ENCODE measurements at regions not wholly inside any gene's neighbourhood (a gene's known extent, or its start where the extent isn't known, plus 50 kb on each side); places are given as distances from the start of the nearest gene placed in this dataset.
"Not testable (repeated sequence)": the region's sequence is repeated elsewhere in the genome, so short reads cannot be mapped to it uniquely, and the experiment has no call there.

DNA sequence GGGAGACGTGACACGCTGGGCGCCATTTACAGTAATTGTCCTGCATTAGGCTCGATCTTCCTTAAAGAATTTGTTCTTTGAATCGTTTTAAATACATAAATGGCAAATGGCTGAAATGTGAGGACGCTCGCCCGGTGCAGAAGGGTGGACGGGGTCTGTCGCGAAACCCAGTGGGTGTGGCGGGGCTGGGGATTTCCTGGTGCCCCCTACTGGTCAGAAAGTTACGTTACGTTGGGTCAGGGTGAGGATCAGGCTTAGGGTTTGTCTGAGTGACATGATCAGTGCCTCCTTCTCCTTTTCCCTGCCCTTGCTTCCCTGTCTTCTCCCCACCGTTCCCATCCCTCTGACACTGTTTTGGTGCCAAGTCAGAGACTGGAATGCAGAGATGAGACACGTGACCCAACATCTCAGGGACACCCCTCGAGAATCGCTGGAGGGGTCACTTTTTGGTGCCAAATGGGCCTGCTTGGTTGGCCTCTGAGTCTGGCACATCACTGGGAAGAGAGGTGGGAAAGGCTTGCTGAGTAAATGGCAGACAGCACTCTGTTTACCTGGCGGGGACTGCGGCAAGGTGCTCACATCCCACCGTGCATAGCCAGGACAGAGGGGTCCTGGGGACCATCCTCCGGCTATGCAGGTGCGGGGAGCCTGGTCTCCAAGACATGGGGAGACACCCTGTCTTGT, 1107.6 kb downstream of the BRD1 start:
- Histone ChIP-seq H3K4me1 (ENCODE audit: insufficient read depth, low read length) (no peaks in the 10 kb centered on the region), H3K9ac (ENCODE audit: low read length) (no peak overlapping the region), H3K36me3 (ENCODE audit: insufficient read depth, low read length) (no peaks in the 10 kb centered on the region), H3K27ac (ENCODE audit: low read depth, low read length) (no peak overlapping the region), H3K27me3 (ENCODE audit: control insufficient read depth in 1 of 2, insufficient read depth in 2 of 2, low read length in 2 of 2) (no peaks in the 10 kb centered on the region), H3K4me3 (ENCODE audit: low read depth in 1 of 2, low read length in 2 of 2) (no peak overlapping the region), H3K9me3 (ENCODE audit: low read length) (no peaks in the 10 kb centered on the region)

DNA sequence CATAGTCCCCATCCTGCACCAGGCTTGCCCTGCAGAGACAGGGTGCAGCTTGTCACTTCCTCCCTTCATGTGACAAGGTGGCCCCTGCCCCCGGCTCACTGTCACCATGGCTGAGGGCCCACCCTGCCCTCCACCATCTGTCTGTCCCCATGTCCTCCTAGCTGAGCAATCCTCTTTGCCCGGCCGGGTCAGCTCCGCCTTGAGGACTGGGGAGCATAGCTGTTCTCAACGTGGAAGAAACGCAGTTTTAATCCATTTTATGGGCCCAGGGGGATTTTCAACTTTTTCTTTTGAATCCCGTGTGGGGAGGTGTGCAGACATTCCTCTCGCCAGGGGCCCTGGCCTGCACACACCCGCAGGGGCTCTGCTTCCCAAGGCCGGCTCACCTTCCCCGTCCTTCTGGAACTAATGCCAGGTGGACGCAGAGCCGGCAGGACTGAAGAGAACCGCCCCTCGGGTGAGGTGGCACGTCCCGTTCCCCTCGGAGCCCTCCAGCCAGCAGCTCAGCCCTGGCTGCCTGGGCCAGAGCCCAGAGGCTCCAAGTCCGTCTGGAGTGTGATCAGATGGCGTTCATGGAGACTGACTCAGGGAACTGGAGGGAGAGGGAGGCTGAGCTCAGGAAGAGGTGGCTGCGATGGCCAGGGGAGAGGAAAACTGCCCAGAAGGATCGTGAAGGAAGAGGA, 1108.7 kb downstream of the BRD1 start:
- H3K27me3 ChIP-seq (ENCODE audit: control insufficient read depth in 1 of 2, insufficient read depth in 2 of 2, low read length in 2 of 2): no peaks in the 10 kb centered on the region

DNA sequence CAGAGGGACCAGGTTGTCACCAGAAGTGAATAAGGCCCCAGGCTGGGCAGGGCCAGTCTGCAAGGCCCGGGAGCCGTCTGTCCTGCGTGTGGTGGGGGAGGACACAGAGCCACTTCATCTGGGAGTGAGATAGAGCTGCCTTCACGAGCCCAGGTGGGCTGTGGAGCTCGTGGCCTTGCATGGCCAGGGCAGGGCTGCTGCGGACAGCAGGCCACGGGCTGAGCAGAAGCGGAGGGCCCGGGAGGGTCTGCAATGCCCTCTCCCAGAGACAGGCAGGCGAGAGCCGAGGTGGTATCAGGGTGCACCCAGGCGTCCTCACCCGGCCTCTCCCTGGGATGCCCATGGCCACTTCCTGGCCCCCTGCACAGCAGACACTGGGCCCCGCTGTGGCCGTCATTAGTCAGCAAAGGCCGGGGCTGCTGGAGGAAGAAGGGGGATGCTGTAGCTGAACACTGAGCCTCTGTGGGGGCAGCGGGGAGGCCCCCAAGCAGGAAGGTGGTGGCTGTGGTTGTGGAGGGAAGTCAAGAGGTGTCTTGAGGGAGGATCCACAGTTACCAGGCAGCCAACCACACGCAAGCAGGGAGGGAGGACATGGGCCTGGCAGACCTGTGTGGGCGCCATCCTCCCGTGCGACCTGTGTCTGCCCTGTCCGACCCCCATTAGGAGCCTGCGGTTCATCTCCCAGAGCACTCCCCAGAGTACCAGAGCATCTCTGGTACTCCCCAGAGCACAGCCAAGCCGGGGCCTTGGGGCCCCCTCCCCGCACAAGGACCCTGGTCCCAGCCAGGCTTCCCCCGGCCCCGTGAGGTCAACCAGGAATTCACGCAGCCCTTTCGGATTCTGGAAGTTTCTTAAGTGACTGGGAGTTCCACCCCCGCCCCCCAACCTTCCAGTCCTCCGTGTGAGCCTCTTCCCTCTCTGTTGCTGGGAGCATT, 1109.5 kb downstream of the BRD1 start:
- no peak overlapping the region for H3K9ac ChIP-seq (ENCODE audit: low read length)
- H3K4me3 ChIP-seq (ENCODE audit: low read depth in 1 of 2, low read length in 2 of 2): no peak overlapping the region
- H3K27me3 ChIP-seq (ENCODE audit: control insufficient read depth in 1 of 2, insufficient read depth in 2 of 2, low read length in 2 of 2): no peaks in the 10 kb centered on the region
- H3K9me3 ChIP-seq (ENCODE audit: low read length): no peaks in the 10 kb centered on the region
- H3K36me3 ChIP-seq (ENCODE audit: insufficient read depth, low read length): no peaks in the 10 kb centered on the region
- no peak overlapping the region for H3K27ac ChIP-seq (ENCODE audit: low read depth, low read length)
- H3K4me1 ChIP-seq (ENCODE audit: insufficient read depth, low read length): no peaks in the 10 kb centered on the region

More for the DNA sequence above, 1108.7 kb downstream of the BRD1 start:
- H3K36me3 ChIP-seq (ENCODE audit: insufficient read depth, low read length): no peaks in the 10 kb centered on the region
- no peak overlapping the region for H3K4me3 ChIP-seq (ENCODE audit: low read depth in 1 of 2, low read length in 2 of 2)
- H3K27ac ChIP-seq (ENCODE audit: low read depth, low read length): no peak overlapping the region
- no peaks in the 10 kb centered on the region for H3K4me1 ChIP-seq (ENCODE audit: insufficient read depth, low read length)
- no peaks in the 10 kb centered on the region for H3K9me3 ChIP-seq (ENCODE audit: low read length)
- H3K9ac ChIP-seq (ENCODE audit: low read length): no peak overlapping the region

DNA sequence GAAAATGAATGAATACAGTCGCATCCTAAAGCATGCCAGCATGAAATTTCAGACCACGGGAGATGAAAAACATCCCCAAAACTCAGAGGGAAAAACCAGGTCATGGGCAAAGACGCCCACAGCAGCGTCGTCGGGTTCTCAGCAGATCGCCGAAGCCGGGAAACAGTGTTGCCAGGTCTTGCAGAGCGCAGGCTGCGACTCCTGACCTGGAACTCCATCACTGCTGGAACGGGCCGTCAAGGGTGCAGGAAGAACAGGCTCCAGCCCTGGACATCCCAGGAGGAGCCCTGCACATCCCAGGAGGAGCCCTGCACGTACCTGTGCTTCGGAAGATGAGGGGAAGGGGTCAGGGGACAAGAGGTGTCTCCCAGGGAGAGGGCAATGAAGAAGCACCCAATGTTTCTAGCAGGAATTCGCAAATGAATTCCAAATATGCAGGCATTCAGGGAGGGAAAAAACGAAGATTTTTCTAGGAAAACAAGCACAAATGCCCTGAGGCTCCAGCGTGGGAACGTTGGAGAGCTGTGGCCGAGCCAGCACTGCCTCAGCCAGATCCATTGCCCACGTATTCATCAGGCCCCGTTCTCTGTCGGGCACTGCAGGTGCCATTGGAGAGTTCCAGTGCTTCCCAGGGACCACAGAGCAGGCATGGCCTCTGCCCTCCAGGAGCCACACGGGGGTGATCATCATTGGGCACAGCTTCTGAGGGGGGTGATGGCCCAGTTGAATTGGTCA, 1110.4 kb downstream of the BRD1 start:
- Histone ChIP-seq H3K27me3 (ENCODE audit: control insufficient read depth in 1 of 2, insufficient read depth in 2 of 2, low read length in 2 of 2) (no peaks in the 10 kb centered on the region), H3K36me3 (ENCODE audit: insufficient read depth, low read length) (no peaks in the 10 kb centered on the region), H3K9me3 (ENCODE audit: low read length) (no peaks in the 10 kb centered on the region), H3K4me1 (ENCODE audit: insufficient read depth, low read length) (no peaks in the 10 kb centered on the region), H3K27ac (ENCODE audit: low read depth, low read length) (no peak overlapping the region), H3K4me3 (ENCODE audit: low read depth in 1 of 2, low read length in 2 of 2) (no peak overlapping the region), H3K9ac (ENCODE audit: low read length) (no peak overlapping the region)

DNA sequence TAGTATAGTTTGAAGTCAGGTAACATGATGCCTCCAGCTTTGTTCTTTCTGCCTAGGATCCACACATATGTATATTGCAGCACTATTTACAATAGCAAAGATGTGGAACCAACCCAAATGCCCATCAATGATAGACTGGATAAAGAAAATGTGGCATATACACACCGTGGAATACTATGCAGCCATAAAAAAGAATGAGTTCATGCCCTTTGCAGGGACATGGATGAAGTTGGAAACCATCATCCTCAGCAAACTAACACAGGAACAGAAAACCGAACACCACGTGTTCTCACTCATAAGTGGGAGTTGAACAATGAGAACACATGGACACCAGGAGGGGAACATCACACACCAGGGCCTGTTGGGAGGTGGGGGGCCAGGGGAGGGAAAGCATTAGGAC, 1111.5 kb downstream of the BRD1 start:
- not testable (repeated sequence) for H3K36me3 ChIP-seq (ENCODE audit: insufficient read depth, low read length); H3K9ac ChIP-seq (ENCODE audit: low read length); H3K4me3 ChIP-seq (ENCODE audit: low read depth in 1 of 2, low read length in 2 of 2); H3K9me3 ChIP-seq (ENCODE audit: low read length); H3K4me1 ChIP-seq (ENCODE audit: insufficient read depth, low read length); H3K27ac ChIP-seq (ENCODE audit: low read depth, low read length); H3K27me3 ChIP-seq (ENCODE audit: control insufficient read depth in 1 of 2, insufficient read depth in 2 of 2, low read length in 2 of 2)

DNA sequence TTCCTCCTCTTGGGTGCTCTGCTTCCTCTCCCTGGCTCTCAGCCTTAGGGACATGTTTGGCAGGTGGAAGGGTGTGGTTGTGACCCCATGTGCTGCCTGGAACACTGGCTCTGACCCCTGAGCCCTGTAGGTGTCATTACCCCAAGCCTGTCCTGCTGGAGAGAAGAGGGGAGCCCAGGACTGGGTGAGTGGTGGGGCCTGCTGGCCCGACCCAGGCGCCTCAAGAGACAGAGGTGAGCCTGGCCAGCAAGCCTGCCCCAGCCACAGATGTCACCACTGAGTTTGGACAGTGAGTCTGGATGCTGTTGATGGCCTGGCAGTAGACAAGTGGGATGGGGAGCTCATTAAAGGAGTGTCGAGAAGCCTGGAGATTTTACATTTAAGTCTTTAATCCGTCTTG, 1112.2 kb downstream of the BRD1 start:
- no peak overlapping the region for H3K9ac ChIP-seq (ENCODE audit: low read length)
- no peaks in the 10 kb centered on the region for H3K27me3 ChIP-seq (ENCODE audit: control insufficient read depth in 1 of 2, insufficient read depth in 2 of 2, low read length in 2 of 2)
- no peak overlapping the region for H3K27ac ChIP-seq (ENCODE audit: low read depth, low read length)
- no peaks in the 10 kb centered on the region for H3K9me3 ChIP-seq (ENCODE audit: low read length)
- no peaks in the 10 kb centered on the region for H3K36me3 ChIP-seq (ENCODE audit: insufficient read depth, low read length)
- H3K4me3 ChIP-seq (ENCODE audit: low read depth in 1 of 2, low read length in 2 of 2): no peak overlapping the region
- H3K4me1 ChIP-seq (ENCODE audit: insufficient read depth, low read length): no peaks in the 10 kb centered on the region

DNA sequence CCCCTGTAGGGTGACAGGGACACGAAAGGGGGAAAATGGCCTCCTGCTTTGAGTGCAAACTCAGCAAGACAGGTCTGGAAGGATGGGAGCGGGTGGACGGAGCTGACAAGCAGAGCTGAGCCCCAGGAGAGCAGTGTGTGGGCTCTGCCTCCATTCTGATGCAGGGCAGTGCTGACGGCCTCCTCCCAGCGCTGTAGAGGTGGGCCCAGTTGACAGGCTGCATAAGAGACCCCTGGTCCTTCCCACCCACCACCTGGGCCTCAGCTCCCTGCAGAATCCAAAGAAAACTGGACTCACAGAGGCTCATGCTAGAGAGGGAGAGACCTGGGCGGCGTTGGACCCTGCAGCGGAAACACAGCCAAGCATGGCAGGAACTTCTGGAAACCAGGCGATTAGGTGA, 1113.4 kb downstream of the BRD1 start:
- H3K27ac ChIP-seq (ENCODE audit: low read depth, low read length): no peak overlapping the region
- no peaks in the 10 kb centered on the region for H3K27me3 ChIP-seq (ENCODE audit: control insufficient read depth in 1 of 2, insufficient read depth in 2 of 2, low read length in 2 of 2)
- no peaks in the 10 kb centered on the region for H3K4me1 ChIP-seq (ENCODE audit: insufficient read depth, low read length)

DNA sequence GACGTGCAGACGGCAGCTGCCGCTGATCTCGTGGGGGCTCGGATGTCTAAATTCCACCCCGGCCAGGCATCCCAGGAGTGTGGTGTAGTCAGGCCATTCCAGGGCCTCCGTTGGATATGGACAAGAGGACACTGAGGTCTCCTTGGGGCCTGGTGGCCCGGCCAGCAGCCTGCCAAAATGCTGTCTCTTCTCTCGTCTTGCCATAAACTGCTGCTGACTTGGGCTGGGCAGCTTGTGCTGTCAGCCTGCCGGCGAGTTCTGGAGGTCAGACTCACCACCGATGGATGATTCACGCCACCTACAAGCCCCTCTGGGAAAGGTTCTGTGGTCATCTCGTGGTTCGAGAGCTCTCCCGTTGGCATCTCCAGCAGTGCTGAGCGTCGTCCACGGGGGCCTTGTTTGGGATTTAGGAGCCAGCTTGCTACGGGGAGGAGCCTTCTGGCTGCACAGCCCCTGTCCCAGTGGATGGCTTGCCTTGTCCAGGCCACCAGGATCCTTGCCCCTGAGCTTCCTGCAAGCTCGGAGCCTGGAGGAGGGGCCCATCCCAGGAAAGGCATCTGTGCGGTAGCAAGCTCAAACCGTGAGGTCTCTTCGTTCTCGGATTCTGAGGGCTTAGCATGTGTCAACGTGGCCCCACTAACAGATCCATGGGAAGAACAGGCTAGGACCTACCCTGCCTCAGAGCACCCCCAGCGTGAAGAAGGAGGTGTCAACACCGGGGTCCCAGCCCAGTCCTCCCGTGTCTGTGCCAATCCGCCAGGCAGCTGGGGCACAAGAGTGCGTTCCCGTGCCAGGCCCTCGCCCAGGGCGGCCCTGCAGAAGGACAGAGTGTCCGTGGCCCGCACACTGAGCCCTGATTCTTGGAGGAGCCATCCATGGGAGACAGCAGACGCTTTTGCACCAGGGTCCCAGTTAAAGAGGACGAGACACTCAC, 1114.1 kb downstream of the BRD1 start:
- H3K36me3 ChIP-seq (ENCODE audit: insufficient read depth, low read length): no peaks in the 10 kb centered on the region

More for the DNA sequence above, 1113.4 kb downstream of the BRD1 start:
- no peak overlapping the region for H3K4me3 ChIP-seq (ENCODE audit: low read depth in 1 of 2, low read length in 2 of 2)
- no peaks in the 10 kb centered on the region for H3K36me3 ChIP-seq (ENCODE audit: insufficient read depth, low read length)
- no peaks in the 10 kb centered on the region for H3K9me3 ChIP-seq (ENCODE audit: low read length)
- H3K9ac ChIP-seq (ENCODE audit: low read length): no peak overlapping the region

DNA sequence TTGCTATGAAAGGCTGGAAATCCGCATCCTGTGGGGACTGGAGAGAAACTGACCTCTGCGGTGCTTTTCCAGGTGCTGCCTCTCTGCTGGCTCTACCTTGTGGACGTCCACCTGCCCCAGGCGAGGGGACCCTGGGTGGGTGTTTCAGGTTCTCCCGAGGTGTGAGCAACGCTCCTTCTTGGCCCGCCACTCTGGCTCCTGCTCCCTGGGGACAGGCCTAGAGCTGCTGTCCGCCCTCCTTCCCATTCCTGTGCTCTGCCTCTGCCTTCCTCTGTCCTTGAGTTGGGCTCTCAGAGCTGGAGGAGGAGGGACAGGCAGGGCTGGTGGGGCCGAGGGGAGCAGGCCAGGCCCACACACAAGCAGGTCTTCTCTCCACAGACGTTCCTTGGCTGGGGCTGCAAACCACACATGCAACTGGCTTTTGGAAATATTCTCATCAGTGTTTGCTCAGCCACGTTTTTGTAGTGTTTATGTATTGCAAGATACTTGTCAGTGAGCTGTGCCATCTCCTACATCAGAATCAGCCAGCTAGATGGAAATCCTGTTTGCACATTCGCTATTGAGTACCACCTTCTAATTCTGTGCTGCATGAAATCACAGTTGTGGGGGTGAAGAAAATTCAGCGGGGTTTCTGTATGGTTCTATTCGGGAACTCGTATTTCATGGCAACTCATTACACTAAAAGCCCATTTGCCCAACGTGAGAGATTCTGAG, 1115.0 kb downstream of the BRD1 start:
- Histone ChIP-seq H3K4me1 (ENCODE audit: insufficient read depth, low read length) (no peaks in the 10 kb centered on the region), H3K27me3 (ENCODE audit: control insufficient read depth in 1 of 2, insufficient read depth in 2 of 2, low read length in 2 of 2) (no peaks in the 10 kb centered on the region), H3K4me3 (ENCODE audit: low read depth in 1 of 2, low read length in 2 of 2) (no peak overlapping the region), H3K27ac (ENCODE audit: low read depth, low read length) (no peak overlapping the region), H3K9me3 (ENCODE audit: low read length) (no peaks in the 10 kb centered on the region), H3K36me3 (ENCODE audit: insufficient read depth, low read length) (no peaks in the 10 kb centered on the region), H3K9ac (ENCODE audit: low read length) (no peak overlapping the region)

More for the DNA sequence above, 1114.1 kb downstream of the BRD1 start:
- Histone ChIP-seq H3K9me3 (ENCODE audit: low read length) (no peaks in the 10 kb centered on the region), H3K27ac (ENCODE audit: low read depth, low read length) (no peak overlapping the region), H3K27me3 (ENCODE audit: control insufficient read depth in 1 of 2, insufficient read depth in 2 of 2, low read length in 2 of 2) (no peaks in the 10 kb centered on the region), H3K9ac (ENCODE audit: low read length) (no peak overlapping the region), H3K4me3 (ENCODE audit: low read depth in 1 of 2, low read length in 2 of 2) (no peak overlapping the region), H3K4me1 (ENCODE audit: insufficient read depth, low read length) (no peaks in the 10 kb centered on the region)

DNA sequence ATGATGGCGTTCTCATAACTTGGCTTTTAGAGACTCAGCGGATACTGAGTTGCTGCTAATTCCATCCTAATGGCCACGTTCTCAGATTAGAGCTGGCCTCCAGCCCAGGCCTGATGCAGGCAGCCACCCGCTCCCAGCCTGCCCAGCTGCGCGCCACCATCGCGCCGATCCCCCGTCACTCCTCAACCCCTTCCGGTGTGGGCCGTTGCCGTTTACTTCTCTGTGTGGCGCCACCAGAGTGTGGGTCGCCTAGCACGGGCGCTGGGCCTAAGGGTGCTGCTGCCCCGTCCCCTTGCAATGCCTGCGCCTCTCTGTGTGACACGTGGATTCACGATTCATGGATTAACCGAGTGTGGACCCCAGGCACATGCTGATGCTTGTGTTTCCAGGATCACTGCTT, 1116.0 kb downstream of the BRD1 start:
- Histone ChIP-seq H3K27me3 (ENCODE audit: control insufficient read depth in 1 of 2, insufficient read depth in 2 of 2, low read length in 2 of 2) (no peaks in the 10 kb centered on the region), H3K4me3 (ENCODE audit: low read depth in 1 of 2, low read length in 2 of 2) (no peak overlapping the region), H3K9ac (ENCODE audit: low read length) (no peak overlapping the region), H3K9me3 (ENCODE audit: low read length) (no peaks in the 10 kb centered on the region), H3K27ac (ENCODE audit: low read depth, low read length) (no peak overlapping the region), H3K36me3 (ENCODE audit: insufficient read depth, low read length) (no peaks in the 10 kb centered on the region), H3K4me1 (ENCODE audit: insufficient read depth, low read length) (no peaks in the 10 kb centered on the region)
